GM12878 (cell line): ENCODE measurements at regions not wholly inside any gene's neighbourhood (a gene's known extent, or its start where the extent isn't known, plus 50 kb on each side); places are given as distances from the start of the nearest gene placed in this dataset.

Experiments used
- ATAC-seq: fragments of 200-7000 bp; cut with Tn5 transposase; 3 replicates; pipeline ENCODE4 v1.9.1; 2020; ENCODE audit warnings: mild to moderate bottlenecking, moderate library complexity
- BruUV-seq: library from RNA; stranded (reverse); fragments of 400-500 nt; replicated peaks from 2 replicates; lab custom pipeline; 2021; lab: Mats Ljungman, UMichigan
- CTCF ChIA-PET: fragments of 300-600 bp; sonication (Branson Sonifier 250); formaldehyde crosslinking; extraction: SDS; loops from one replicate; lab custom pipeline; 2021; ENCODE audit warnings: inconsistent platforms; lab: Yijun Ruan, JAX
- POLR2A ChIA-PET: fragments of 350-600 bp; formaldehyde crosslinking; extraction: SDS; loops from one replicate; lab custom pipeline; 2021; ENCODE audit warnings: inconsistent platforms; lab: Charles Lee
- RAD21 ChIA-PET: fragments of 300-600 bp; sonication (Branson Sonifier 250); formaldehyde crosslinking; loops from one replicate; lab custom pipeline; 2023; ENCODE audit warnings: antibody characterized with exemption; ENCODE audit not compliant: unreplicated experiment; lab: Charles Lee
- SMC1A ChIA-PET: fragments of 300-600 bp; sonication (Branson Sonifier 250); formaldehyde crosslinking; loops from one replicate; lab custom pipeline; 2023; ENCODE audit not compliant: unreplicated experiment, uncharacterized antibody; lab: Charles Lee
- DNase-seq: peaks from one replicate; pipeline ENCODE4 v3.0.0-alpha.2; 2011; ENCODE audit warnings: low read depth, low spot score
- FAIRE-seq: peaks from 3 replicates; lab custom pipeline; 2011; peaks lifted over from hg19 to GRCh38; lab: Jason Lieb, UNC
- H2AFZ ChIP-seq: 2 replicates; pipeline ENCODE4 v1.6.0; 2011; ENCODE audit warnings: low read depth, low read length, control low read depth; ENCODE audit not compliant: control insufficient read depth
- H3K27ac ChIP-seq: 2 replicates; pipeline ENCODE4 v1.5.1; 2011; ENCODE audit warnings: control low read depth; ENCODE audit not compliant: control insufficient read depth, insufficient read depth
- H3K27me3 ChIP-seq, 2 experiments: replicated peaks in 1 of 2; 2 replicates each; pipeline versions ENCODE4 v1.6.0 to v1.6.1; 2011; ENCODE audit warnings: low read length in 1 of 2; ENCODE audit not compliant: control insufficient read depth in 2 of 2, insufficient read depth in 2 of 2
- H3K36me3 ChIP-seq, 2 experiments: 2 replicates each; pipeline ENCODE4 v1.5.1; 2011; ENCODE audit warnings: low read length in 1 of 2; ENCODE audit not compliant: control insufficient read depth in 2 of 2, insufficient read depth in 2 of 2
- H3K4me1 ChIP-seq: 2 replicates; pipeline ENCODE4 v1.6.1; 2011; ENCODE audit warnings: mild to moderate bottlenecking, low read length, moderate library complexity, mixed read lengths; ENCODE audit not compliant: control insufficient read depth, insufficient read depth
- H3K4me2 ChIP-seq: 2 replicates; pipeline ENCODE4 v1.6.0; 2011; ENCODE audit warnings: control low read depth; ENCODE audit not compliant: control insufficient read depth, insufficient read depth
- H3K4me3 ChIP-seq: fragments of 200-600 bp; sonication (generic); 2 replicates; pipeline ENCODE4 v1.5.1; 2016
- H3K79me2 ChIP-seq: 2 replicates; pipeline ENCODE4 v1.6.0; 2011; ENCODE audit warnings: low read length; ENCODE audit not compliant: control insufficient read depth, insufficient read depth
- H3K9ac ChIP-seq: 2 replicates; pipeline ENCODE4 v1.8.0; 2011; ENCODE audit warnings: low read length, control low read depth, mixed read lengths; ENCODE audit not compliant: control insufficient read depth, insufficient read depth
- H3K9me3 ChIP-seq: replicated peaks from 3 replicates; pipeline ENCODE4 v1.5.1; 2011; ENCODE audit warnings: mild to moderate bottlenecking, low read length; ENCODE audit not compliant: control insufficient read depth, insufficient read depth
- H4K20me1 ChIP-seq: 2 replicates; pipeline ENCODE4 v1.6.0; 2011; ENCODE audit not compliant: control insufficient read depth, insufficient read depth
- CTCF ChIP-seq, 3 experiments: IDR thresholded peaks in 2 of 3; conservative IDR thresholded peaks in 1 of 3; 2 replicates each; pipeline ENCODE4 v1.5.1; 2011; ENCODE audit warnings: low read depth in 3 of 3, low read length in 3 of 3, mild to moderate bottlenecking in 3 of 3, control low read depth in 2 of 3, moderate library complexity in 2 of 3, inconsistent platforms in 1 of 3, mixed read lengths in 1 of 3; ENCODE audit not compliant: control insufficient read depth in 2 of 3, insufficient read depth in 1 of 3; ENCODE audit errors: extremely low read depth in 1 of 3
- IKZF2 ChIP-seq, 2 experiments: fragments of 450-650 bp; IDR thresholded peaks; 2 replicates each; pipeline ENCODE4 v1.6.1; 2017; ENCODE audit warnings: mild to moderate bottlenecking in 2 of 2, moderate library complexity in 2 of 2
- RAD21 ChIP-seq: IDR thresholded peaks from 2 replicates; pipeline ENCODE4 v1.6.1; 2011; ENCODE audit warnings: mild to moderate bottlenecking, low read depth, low read length, moderate library complexity; ENCODE audit not compliant: insufficient read depth
- SP1 ChIP-seq: IDR thresholded peaks from one replicate; pipeline ENCODE4 v1.6.1; 2011; ENCODE audit warnings: low read depth, low read length
- SREBF2 ChIP-seq: IDR thresholded peaks from 2 replicates; pipeline ENCODE4 v1.6.1; 2012; ENCODE audit warnings: mild to moderate bottlenecking, low read length
- STAT3 ChIP-seq: IDR thresholded peaks from 2 replicates; pipeline ENCODE4 v1.6.1; 2011; ENCODE audit warnings: low read depth, low read length, improper control_type of control experiment
- TARDBP ChIP-seq: IDR thresholded peaks from 2 replicates; pipeline ENCODE4 v1.6.1; 2016; ENCODE audit warnings: borderline replicate concordance
- USF1 ChIP-seq: IDR thresholded peaks from 2 replicates; pipeline ENCODE4 v1.6.1; 2011; ENCODE audit warnings: borderline replicate concordance, low read depth, mild to moderate bottlenecking, moderate library complexity, mixed read lengths, low read length; ENCODE audit not compliant: insufficient read depth; ENCODE audit errors: extremely low read length
- ZBTB40 ChIP-seq: fragments of 450-650 bp; IDR thresholded peaks from 2 replicates; pipeline ENCODE4 v1.6.1; 2016; ENCODE audit warnings: mild to moderate bottlenecking, moderate library complexity, borderline replicate concordance
- ZNF592 ChIP-seq: fragments of 450-650 bp; IDR thresholded peaks from 2 replicates; pipeline ENCODE4 v1.6.1; 2017; ENCODE audit warnings: mild to moderate bottlenecking, moderate library complexity
- WGBS: methylation state at CpG from one replicate; pipeline ENCODE4 v1.1.6; 2016; ENCODE audit warnings: low lambda C conversion rate; ENCODE audit not compliant: insufficient replicate concordance, insufficient coverage; ENCODE audit errors: missing lambda C conversion rate; 5-methylcytosine and 5-hydroxymethylcytosine counted together
- in situ Hi-C: fragments of 300-500 bp; cut with MboI; formaldehyde crosslinking; loops from 9 replicates; pipeline ENCODE4 v1.14.3; 2018; ENCODE audit warnings: mixed read lengths
- intact Hi-C: fragments of 100-400 bp; cut with micrococcal nuclease; formaldehyde crosslinking; loops from one replicate; pipeline ENCODE4 v1.14.2; 2022; ENCODE audit not compliant: unreplicated experiment

- BruUV-seq = no TSS peak
- in situ Hi-C loops = no loop called here
- 24% methylated on average over 3 of the region's 3 CpGs for WGBS
- RAD21 ChIA-PET = interaction anchor here (0.7 to 1.8 kb wide), 3 partner anchors 34 to 275 kb away, joined by 3 to 6 read pairs (median 5); no protein-coding TSS in a partner anchor
- DNase-seq (no peak), ATAC-seq (no peak), FAIRE-seq (no peak)
- no peak overlapping the region for H2AFZ ChIP-seq
- SMC1A ChIA-PET = interaction anchor here (0.8 to 1.9 kb wide), 4 partner anchors 9 to 275 kb away, joined by 3 to 7 read pairs (median 4); no protein-coding TSS in a partner anchor
- H3K9ac ChIP-seq = no peak overlapping the region
- POLR2A ChIA-PET = no interaction called here
- H3K27me3 ChIP-seq = no peaks in the 10 kb centered on the region
- H3K4me1 ChIP-seq = no peaks in the 10 kb centered on the region
- H3K79me2 ChIP-seq = no peaks in the 10 kb centered on the region
- peaks cover 4% of the 10 kb centered on the region; the same call in 1 of the 3 replicates for H3K9me3 ChIP-seq
- CTCF ChIA-PET = interaction anchor here (0.6 to 1.6 kb wide), 5 partner anchors 9 to 305 kb away, joined by 3 to 8 read pairs (median 3); no protein-coding TSS in a partner anchor
- intact Hi-C loops = no loop called here
- no peaks in the 10 kb centered on the region for H3K36me3 ChIP-seq
- no peak overlapping the region for H3K4me3 ChIP-seq
- no peaks in the 10 kb centered on the region for H4K20me1 ChIP-seq
- no peak overlapping the region for H3K4me2 ChIP-seq
- H3K27ac ChIP-seq = no peak overlapping the region
- no peak for TF ChIP-seq SP1
- TF ChIP-seq ZBTB40 = no peak
- no peak for TF ChIP-seq TARDBP
- no peak for TF ChIP-seq SREBF2
- TF ChIP-seq IKZF2 (IDR thresholded peaks at IDR 0.05) = no peak
- peak in 1 of 3 experiments; percentile 27; a peak in 1 of 6 replicates for TF ChIP-seq CTCF (IDR thresholded peaks at IDR 0.05 in 2 of 3, conservative IDR thresholded peaks at IDR 0.05 in 1 of 3; ENCODE audit: control insufficient read depth in 2 of 3, extremely low read depth in 1 of 3, insufficient read depth in 1 of 3, low read depth in 3 of 3, low read length in 3 of 3)
- no peak for TF ChIP-seq ZNF592
- TF ChIP-seq STAT3 = no peak
- TF ChIP-seq USF1 = no peak
- TF ChIP-seq RAD21 = peak; percentile 23; the same call in 1 of the 2 replicates
These were observed 109.8 kb upstream of the ELMO1 start for GRCh38 chr7:37558320-37559096.
